Activated naive CD8-positive, alpha-beta T cell treated with anti-CD3 and anti-CD28 coated beads for 36 hours (primary cell): ENCODE measurements at regions not wholly inside any gene's neighbourhood (a gene's known extent, or its start where the extent isn't known, plus 50 kb on each side); places are given as distances from the start of the nearest gene placed in this dataset.

Experiments used
- DNase-seq: peaks from one replicate; pipeline ENCODE4 v3.0.0; 2021
- H3K27ac Mint-ChIP-seq: one replicate; pipeline ENCODE4 v1.8.0; 2022; ENCODE audit warnings: mild to moderate bottlenecking, moderate library complexity, mixed read lengths
- H3K27me3 Mint-ChIP-seq: one replicate; pipeline ENCODE4 v1.8.0; 2022; ENCODE audit warnings: mild to moderate bottlenecking, mixed read lengths
- H3K36me3 Mint-ChIP-seq: one replicate; pipeline ENCODE4 v1.8.0; 2021; ENCODE audit warnings: mild to moderate bottlenecking, mixed read lengths
- H3K4me1 Mint-ChIP-seq: one replicate; pipeline ENCODE4 v1.8.0; 2021; ENCODE audit warnings: mixed read lengths
- H3K4me3 Mint-ChIP-seq: one replicate; pipeline ENCODE4 v1.8.0; 2022; ENCODE audit warnings: mild to moderate bottlenecking, moderate library complexity, mixed read lengths
- H3K9me3 Mint-ChIP-seq: one replicate; pipeline ENCODE4 v1.8.0; 2022; ENCODE audit warnings: mixed read lengths

- Mint-ChIP-seq H3K27ac (no peak overlapping the region), H3K36me3 (peaks cover 2% of the 10 kb centered on the region), H3K9me3 (peaks cover 8% of the 10 kb centered on the region), H3K4me1 (no peaks in the 10 kb centered on the region), H3K27me3 (no peaks in the 10 kb centered on the region), H3K4me3 (no peak overlapping the region)
- DNase-seq, result no peak
Observed at GRCh38 chr1:222358100-222358499, 189.8 kb downstream of the HHIPL2 start.

- H3K27me3 Mint-ChIP-seq, result no peaks in the 10 kb centered on the region
- H3K9me3 Mint-ChIP-seq, result peaks cover 8% of the 10 kb centered on the region
- H3K27ac Mint-ChIP-seq, result no peak overlapping the region
- H3K4me1 Mint-ChIP-seq, result no peaks in the 10 kb centered on the region
- H3K4me3 Mint-ChIP-seq, result no peak overlapping the region
- H3K36me3 Mint-ChIP-seq, result peaks cover 2% of the 10 kb centered on the region
- no peak for DNase-seq
Observed at GRCh38 chr1:222357252-222357651, 190.7 kb downstream of the HHIPL2 start.

- Mint-ChIP-seq H3K27ac (no peak overlapping the region), H3K4me1 (no peaks in the 10 kb centered on the region), H3K36me3 (peaks cover 2% of the 10 kb centered on the region), H3K9me3 (no peaks in the 10 kb centered on the region), H3K27me3 (no peaks in the 10 kb centered on the region), H3K4me3 (no peak overlapping the region)
- no peak for DNase-seq
Observed at GRCh38 chr1:222347627-222348026, 200.3 kb downstream of the HHIPL2 start.

- DNase-seq, result no peak
- Mint-ChIP-seq H3K4me1 (no peaks in the 10 kb centered on the region), H3K9me3 (no peaks in the 10 kb centered on the region), H3K36me3 (peaks cover 2% of the 10 kb centered on the region), H3K4me3 (no peak overlapping the region), H3K27me3 (no peaks in the 10 kb centered on the region), H3K27ac (no peak overlapping the region)
Observed at GRCh38 chr1:222346955-222347354, 200.9 kb downstream of the HHIPL2 start.

- Mint-ChIP-seq H3K27ac (no peak overlapping the region), H3K9me3 (no peaks in the 10 kb centered on the region), H3K36me3 (no peaks in the 10 kb centered on the region), H3K4me3 (no peak overlapping the region), H3K4me1 (no peaks in the 10 kb centered on the region), H3K27me3 (no peaks in the 10 kb centered on the region)
- DNase-seq, result no peak
Observed at GRCh38 chr1:222339376-222339947, 208.4 kb downstream of the HHIPL2 start.

- no peaks in the 10 kb centered on the region for H3K27me3 Mint-ChIP-seq
- DNase-seq, result no peak
- H3K9me3 Mint-ChIP-seq, result no peaks in the 10 kb centered on the region
- H3K36me3 Mint-ChIP-seq, result no peaks in the 10 kb centered on the region
- no peak overlapping the region for H3K4me3 Mint-ChIP-seq
- no peaks in the 10 kb centered on the region for H3K4me1 Mint-ChIP-seq
- H3K27ac Mint-ChIP-seq, result no peak overlapping the region
Observed at GRCh38 chr1:222335586-222335985, 212.3 kb downstream of the HHIPL2 start.

GRCh38 chr1:222334026-222334680 is 213.8 kb downstream of the HHIPL2 start:
- Mint-ChIP-seq H3K36me3 (peaks cover 1% of the 10 kb centered on the region), H3K9me3 (no peaks in the 10 kb centered on the region), H3K27ac (no peak overlapping the region), H3K4me1 (no peaks in the 10 kb centered on the region), H3K4me3 (no peak overlapping the region), H3K27me3 (no peaks in the 10 kb centered on the region)
- DNase-seq, result no peak

- no peak overlapping the region for H3K27ac Mint-ChIP-seq
- H3K9me3 Mint-ChIP-seq, result no peaks in the 10 kb centered on the region
- H3K36me3 Mint-ChIP-seq, result peaks cover 1% of the 10 kb centered on the region
- no peak overlapping the region for H3K4me3 Mint-ChIP-seq
- no peaks in the 10 kb centered on the region for H3K4me1 Mint-ChIP-seq
- H3K27me3 Mint-ChIP-seq, result no peaks in the 10 kb centered on the region
- no peak for DNase-seq
Observed at GRCh38 chr1:222331765-222332164, 216.1 kb downstream of the HHIPL2 start.

GRCh38 chr1:222331340-222331739 is 216.6 kb downstream of the HHIPL2 start:
- peaks cover 1% of the 10 kb centered on the region for H3K36me3 Mint-ChIP-seq
- H3K4me1 Mint-ChIP-seq, result no peaks in the 10 kb centered on the region
- H3K27me3 Mint-ChIP-seq, result no peaks in the 10 kb centered on the region
- DNase-seq, result no peak
- no peak overlapping the region for H3K27ac Mint-ChIP-seq
- H3K4me3 Mint-ChIP-seq, result no peak overlapping the region
- no peaks in the 10 kb centered on the region for H3K9me3 Mint-ChIP-seq

- Mint-ChIP-seq H3K27ac (no peak overlapping the region), H3K27me3 (no peaks in the 10 kb centered on the region), H3K4me1 (no peaks in the 10 kb centered on the region), H3K4me3 (no peak overlapping the region), H3K36me3 (peaks cover 1% of the 10 kb centered on the region), H3K9me3 (no peaks in the 10 kb centered on the region)
- no peak for DNase-seq
Observed at GRCh38 chr1:222329493-222330045, 218.3 kb downstream of the HHIPL2 start.

GRCh38 chr1:222326710-222327036 is 221.2 kb downstream of the HHIPL2 start:
- no peak overlapping the region for H3K4me3 Mint-ChIP-seq

GRCh38 chr1:222326006-222326709 is 221.7 kb downstream of the HHIPL2 start:
- H3K36me3 Mint-ChIP-seq, result peaks cover 1% of the 10 kb centered on the region
- no peaks in the 10 kb centered on the region for H3K4me1 Mint-ChIP-seq
- peaks cover 3% of the 10 kb centered on the region for H3K9me3 Mint-ChIP-seq
- DNase-seq, result no peak
- no peak overlapping the region for H3K4me3 Mint-ChIP-seq
- no peaks in the 10 kb centered on the region for H3K27me3 Mint-ChIP-seq
- no peak overlapping the region for H3K27ac Mint-ChIP-seq

More at GRCh38 chr1:222326710-222327036, 221.2 kb downstream of the HHIPL2 start:
- peaks cover 1% of the 10 kb centered on the region for H3K36me3 Mint-ChIP-seq
- no peaks in the 10 kb centered on the region for H3K4me1 Mint-ChIP-seq
- H3K9me3 Mint-ChIP-seq, result peaks cover 3% of the 10 kb centered on the region
- no peaks in the 10 kb centered on the region for H3K27me3 Mint-ChIP-seq
- H3K27ac Mint-ChIP-seq, result no peak overlapping the region
- DNase-seq, result no peak

GRCh38 chr1:222325506-222325905 is 222.4 kb downstream of the HHIPL2 start:
- no peak for DNase-seq
- H3K27ac Mint-ChIP-seq, result no peak overlapping the region
- peaks cover 3% of the 10 kb centered on the region for H3K9me3 Mint-ChIP-seq
- H3K4me3 Mint-ChIP-seq, result no peak overlapping the region
- H3K36me3 Mint-ChIP-seq, result peaks cover 1% of the 10 kb centered on the region
- no peaks in the 10 kb centered on the region for H3K27me3 Mint-ChIP-seq
- no peaks in the 10 kb centered on the region for H3K4me1 Mint-ChIP-seq

- no peaks in the 10 kb centered on the region for H3K27me3 Mint-ChIP-seq
Observed at GRCh38 chr1:222314839-222315238, 233.1 kb downstream of the HHIPL2 start.

GRCh38 chr1:222310836-222311235 is 237.1 kb downstream of the HHIPL2 start:
- Mint-ChIP-seq H3K36me3 (peaks cover 3% of the 10 kb centered on the region), H3K4me1 (peaks cover 13% of the 10 kb centered on the region), H3K4me3 (no peak overlapping the region), H3K27ac (no peak overlapping the region), H3K9me3 (no peaks in the 10 kb centered on the region), H3K27me3 (no peaks in the 10 kb centered on the region)
- no peak for DNase-seq

More at GRCh38 chr1:222314839-222315238, 233.1 kb downstream of the HHIPL2 start:
- Mint-ChIP-seq H3K27ac (no peak overlapping the region), H3K9me3 (no peaks in the 10 kb centered on the region), H3K4me3 (no peak overlapping the region), H3K4me1 (peaks cover 10% of the 10 kb centered on the region), H3K36me3 (peaks cover 3% of the 10 kb centered on the region)
- DNase-seq, result no peak
